Nephron (organoid): ENCODE measurements at regions not wholly inside any gene's neighbourhood (a gene's known extent, or its start where the extent isn't known, plus 50 kb on each side); places are given as distances from the start of the nearest gene placed in this dataset.

Experiments used
- H3K27ac Mint-ChIP-seq, 3 experiments: 2 replicates each; pipeline ENCODE4 v1.8.0; 2020; ENCODE audit warnings: mixed read lengths in 3 of 3, mild to moderate bottlenecking in 2 of 3, moderate library complexity in 1 of 3
- H3K27me3 Mint-ChIP-seq: 2 replicates; pipeline ENCODE4 v1.8.0; 2021; ENCODE audit warnings: low read depth, mild to moderate bottlenecking, moderate library complexity, mixed read lengths
- H3K36me3 Mint-ChIP-seq: 2 replicates; pipeline ENCODE4 v1.8.0; 2020; ENCODE audit warnings: low read depth, mixed read lengths
- H3K4me1 Mint-ChIP-seq: 2 replicates; pipeline ENCODE4 v1.8.0; 2020; ENCODE audit warnings: mixed read lengths
- H3K4me3 Mint-ChIP-seq, 3 experiments: 2 replicates each; pipeline ENCODE4 v1.8.0; 2020; ENCODE audit warnings: mild to moderate bottlenecking in 3 of 3, mixed read lengths in 3 of 3, moderate library complexity in 2 of 3
- H3K9me3 Mint-ChIP-seq: 2 replicates; pipeline ENCODE4 v1.8.0; 2020; ENCODE audit warnings: mixed read lengths
- TF ChIP-seq, protein P1 (sequence below), 3 experiments: fragments of 200-600 bp; sonication (generic); IDR thresholded peaks; one replicate each; pipeline ENCODE4 v1.5.0; 2021; ENCODE audit warnings: antibody characterized with exemption in 3 of 3; ENCODE audit not compliant: unreplicated experiment in 3 of 3

DNA sequence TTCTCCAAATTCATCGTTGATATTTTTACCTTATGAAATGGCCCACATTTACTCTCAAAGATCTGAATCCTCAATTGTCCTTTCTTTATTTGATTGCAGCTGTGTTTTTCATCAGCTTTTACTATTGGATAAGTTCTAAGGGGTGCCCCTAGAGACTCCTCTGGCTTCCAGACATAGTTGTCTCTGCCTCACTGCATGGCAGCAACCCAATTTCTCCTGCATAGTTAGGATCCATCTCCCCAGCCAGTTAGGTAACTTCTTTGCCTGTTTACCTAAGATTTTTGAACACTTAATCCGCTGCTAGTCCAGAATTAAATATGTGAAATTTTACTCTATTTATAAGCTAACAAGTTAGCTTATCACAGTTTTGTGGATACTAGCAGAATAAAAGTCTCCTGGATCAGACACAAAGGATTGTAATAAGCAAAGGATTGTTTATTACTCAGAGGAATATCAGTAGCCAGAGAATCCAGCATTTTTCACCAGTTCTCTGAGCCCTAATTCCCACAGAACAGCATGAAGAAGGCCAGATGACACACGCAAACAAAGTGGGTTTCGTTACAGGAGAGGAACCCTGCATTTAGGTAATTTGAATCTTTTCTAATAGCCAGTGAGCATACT is 101.1 kb downstream of the BBS10 start:
- TF ChIP-seq, protein P1, sequence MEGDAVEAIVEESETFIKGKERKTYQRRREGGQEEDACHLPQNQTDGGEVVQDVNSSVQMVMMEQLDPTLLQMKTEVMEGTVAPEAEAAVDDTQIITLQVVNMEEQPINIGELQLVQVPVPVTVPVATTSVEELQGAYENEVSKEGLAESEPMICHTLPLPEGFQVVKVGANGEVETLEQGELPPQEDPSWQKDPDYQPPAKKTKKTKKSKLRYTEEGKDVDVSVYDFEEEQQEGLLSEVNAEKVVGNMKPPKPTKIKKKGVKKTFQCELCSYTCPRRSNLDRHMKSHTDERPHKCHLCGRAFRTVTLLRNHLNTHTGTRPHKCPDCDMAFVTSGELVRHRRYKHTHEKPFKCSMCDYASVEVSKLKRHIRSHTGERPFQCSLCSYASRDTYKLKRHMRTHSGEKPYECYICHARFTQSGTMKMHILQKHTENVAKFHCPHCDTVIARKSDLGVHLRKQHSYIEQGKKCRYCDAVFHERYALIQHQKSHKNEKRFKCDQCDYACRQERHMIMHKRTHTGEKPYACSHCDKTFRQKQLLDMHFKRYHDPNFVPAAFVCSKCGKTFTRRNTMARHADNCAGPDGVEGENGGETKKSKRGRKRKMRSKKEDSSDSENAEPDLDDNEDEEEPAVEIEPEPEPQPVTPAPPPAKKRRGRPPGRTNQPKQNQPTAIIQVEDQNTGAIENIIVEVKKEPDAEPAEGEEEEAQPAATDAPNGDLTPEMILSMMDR (IDR thresholded peaks at IDR 0.05; ENCODE audit: unreplicated experiment in 3 of 3), result no peak
- no peaks in the 10 kb centered on the region for H3K27me3 Mint-ChIP-seq
- H3K27ac Mint-ChIP-seq, result peak overlapping the region in 2 of 3 experiments; percentile 38 to 53
- H3K4me3 Mint-ChIP-seq, result no peak overlapping the region
- H3K36me3 Mint-ChIP-seq, result no peaks in the 10 kb centered on the region
- peaks cover 43% of the 10 kb centered on the region for H3K4me1 Mint-ChIP-seq
- H3K9me3 Mint-ChIP-seq, result no peaks in the 10 kb centered on the region

DNA sequence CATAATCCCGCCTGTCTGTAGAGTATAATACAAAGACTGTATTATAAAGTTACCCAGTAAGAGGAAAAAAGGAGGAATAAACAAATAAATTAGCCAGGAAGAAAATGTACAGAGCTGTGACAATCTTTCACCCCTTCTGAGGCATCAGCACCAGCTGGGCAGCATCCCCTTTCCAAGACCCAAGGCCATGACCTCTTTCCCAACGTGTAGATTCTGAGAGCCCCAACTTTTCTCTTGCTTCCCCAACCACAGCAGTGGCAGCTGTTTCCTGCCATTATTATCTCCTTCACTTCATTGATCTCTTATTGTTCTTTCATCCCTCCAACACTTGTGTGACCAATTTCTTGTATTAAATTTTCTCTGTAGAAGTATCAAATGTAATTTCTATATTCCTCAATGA is 101.6 kb downstream of the BBS10 start:
- H3K27me3 Mint-ChIP-seq, result no peaks in the 10 kb centered on the region
- peaks cover 43% of the 10 kb centered on the region for H3K4me1 Mint-ChIP-seq
- TF ChIP-seq, protein P1 (IDR thresholded peaks at IDR 0.05; ENCODE audit: unreplicated experiment in 3 of 3), result no peak
- peak overlapping the region; percentile 6 to 53 (median 38) for H3K27ac Mint-ChIP-seq
- no peak overlapping the region for H3K4me3 Mint-ChIP-seq
- no peaks in the 10 kb centered on the region for H3K9me3 Mint-ChIP-seq
- H3K36me3 Mint-ChIP-seq, result no peaks in the 10 kb centered on the region

DNA sequence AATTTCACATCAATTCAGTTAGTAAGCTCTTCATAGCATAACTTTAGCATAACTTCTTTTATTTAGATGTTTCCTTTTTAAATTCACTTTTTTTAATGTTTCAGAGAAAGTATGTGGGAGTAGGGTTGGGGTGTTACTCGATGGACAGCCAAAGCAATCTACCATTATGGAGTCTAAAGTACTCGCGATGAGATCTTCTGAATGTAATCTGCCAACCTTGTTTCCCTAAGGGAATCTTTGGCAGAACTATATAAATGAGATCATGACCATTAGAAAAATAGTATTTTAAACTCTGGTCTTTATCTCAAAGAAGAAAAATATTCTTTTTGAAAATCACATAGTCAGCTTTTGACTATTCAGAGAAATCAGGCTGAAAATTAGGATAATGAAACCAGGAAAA is 103.9 kb downstream of the BBS10 start:
- Mint-ChIP-seq H3K27me3 (no peaks in the 10 kb centered on the region), H3K27ac (peak overlapping the region in 2 of 3 experiments; percentile 79 to 87), H3K4me3 (peak overlapping the region in 1 of 3 experiments; percentile 50), H3K36me3 (no peaks in the 10 kb centered on the region), H3K4me1 (peaks cover 32% of the 10 kb centered on the region), H3K9me3 (no peaks in the 10 kb centered on the region)
- TF ChIP-seq, protein P1 (IDR thresholded peaks at IDR 0.05; ENCODE audit: unreplicated experiment in 3 of 3), result no peak

DNA sequence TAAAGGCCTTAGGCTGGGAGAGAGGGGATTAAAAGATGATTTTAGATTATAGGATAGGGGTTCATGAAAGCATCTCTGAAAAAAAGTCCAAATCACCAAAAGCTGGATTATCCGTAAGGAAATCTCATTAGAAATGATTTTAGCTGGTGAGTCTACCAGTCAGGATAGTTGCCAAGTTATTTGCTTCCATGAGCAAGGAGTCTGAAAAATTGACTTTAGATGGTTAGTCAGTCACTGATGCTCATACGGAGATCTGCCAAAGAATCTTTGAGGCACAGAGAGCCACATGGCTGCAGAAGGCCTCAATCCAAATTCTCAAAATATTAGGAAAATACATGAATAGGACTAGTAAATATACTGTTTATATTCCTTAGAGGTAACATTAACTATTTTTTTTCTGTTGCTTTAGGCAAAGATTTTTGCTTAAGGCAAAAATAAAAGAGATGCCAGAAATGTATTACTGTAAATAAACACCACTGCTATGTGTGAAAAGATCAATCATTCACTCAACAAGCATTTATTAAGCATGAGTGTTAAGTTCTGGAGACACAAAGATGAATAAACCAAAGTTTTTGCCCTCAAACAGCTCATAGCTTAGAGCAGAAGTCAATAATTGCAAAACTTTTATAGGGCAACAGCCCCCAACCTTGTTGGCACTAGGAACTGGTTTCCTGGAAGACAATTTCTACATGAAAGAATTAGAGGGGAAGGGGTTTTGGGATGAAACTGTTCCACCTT is 105.2 kb downstream of the BBS10 start:
- H3K4me3 Mint-ChIP-seq, result no peak overlapping the region
- TF ChIP-seq, protein P1 (IDR thresholded peaks at IDR 0.05; ENCODE audit: unreplicated experiment in 3 of 3), result no peak
- no peaks in the 10 kb centered on the region for H3K27me3 Mint-ChIP-seq
- peaks cover 28% of the 10 kb centered on the region for H3K4me1 Mint-ChIP-seq
- H3K27ac Mint-ChIP-seq, result no peak overlapping the region
- no peaks in the 10 kb centered on the region for H3K36me3 Mint-ChIP-seq
- no peaks in the 10 kb centered on the region for H3K9me3 Mint-ChIP-seq

DNA sequence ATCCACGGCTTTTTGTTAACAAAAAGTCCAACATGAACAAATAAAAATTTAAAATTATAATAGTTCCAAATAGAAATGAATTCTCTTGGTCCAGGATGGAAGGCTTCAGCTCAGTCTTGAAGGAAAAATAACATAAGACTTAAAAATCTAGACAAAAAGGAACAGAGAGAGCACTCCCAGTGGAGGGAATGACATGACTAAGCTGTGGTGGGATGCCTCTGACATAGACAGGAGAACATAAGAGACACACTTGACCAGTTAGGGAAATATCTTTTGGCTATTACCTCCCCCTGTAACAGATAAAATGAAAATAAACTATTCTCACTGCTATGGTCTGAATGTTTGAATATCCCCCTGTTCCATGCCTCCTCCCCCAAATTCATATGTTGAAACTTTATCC is 106.8 kb downstream of the BBS10 start:
- no peaks in the 10 kb centered on the region for H3K36me3 Mint-ChIP-seq
- no peaks in the 10 kb centered on the region for H3K9me3 Mint-ChIP-seq
- TF ChIP-seq, protein P1 (IDR thresholded peaks at IDR 0.05; ENCODE audit: unreplicated experiment in 3 of 3), result no peak
- H3K4me3 Mint-ChIP-seq, result no peak overlapping the region
- no peaks in the 10 kb centered on the region for H3K27me3 Mint-ChIP-seq
- no peak overlapping the region for H3K27ac Mint-ChIP-seq
- peaks cover 16% of the 10 kb centered on the region for H3K4me1 Mint-ChIP-seq

DNA sequence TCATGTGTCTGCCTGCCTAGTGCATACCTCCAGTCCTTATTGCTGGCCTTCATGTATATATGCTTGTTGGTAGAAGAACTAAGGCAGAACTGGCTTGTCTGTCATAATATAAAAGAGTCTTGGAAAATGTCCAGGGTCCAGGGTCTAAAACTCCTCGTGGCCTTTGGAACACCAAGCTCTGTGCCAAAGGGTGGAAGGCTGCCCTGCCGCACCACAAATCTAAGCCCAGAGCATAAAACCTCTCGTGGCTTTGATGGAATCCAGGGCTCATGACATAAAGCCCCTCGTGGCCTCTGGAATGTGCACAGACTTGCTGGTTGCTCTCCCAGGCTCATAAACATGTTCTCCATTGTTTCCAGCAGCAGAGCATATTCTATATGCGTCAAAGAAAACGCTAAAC is 107.9 kb downstream of the BBS10 start:
- TF ChIP-seq, protein P1 (IDR thresholded peaks at IDR 0.05; ENCODE audit: unreplicated experiment in 3 of 3), result no peak
- H3K36me3 Mint-ChIP-seq, result no peaks in the 10 kb centered on the region
- no peak overlapping the region for H3K4me3 Mint-ChIP-seq
- H3K27ac Mint-ChIP-seq, result no peak overlapping the region
- no peaks in the 10 kb centered on the region for H3K9me3 Mint-ChIP-seq
- H3K27me3 Mint-ChIP-seq, result no peaks in the 10 kb centered on the region
- peaks cover 7% of the 10 kb centered on the region for H3K4me1 Mint-ChIP-seq
